ENCODE measurements at regions not wholly inside any gene's neighbourhood (a gene's known extent, or its start where the extent isn't known, plus 50 kb on each side); places are given as distances from the start of the nearest gene placed in this dataset.

GRCh38 chr5:63697811-63698210, 264.4 kb downstream of the HTR1A start:
- CTCF ChIA-PET: interaction anchor here (0.7 kb wide), 1 partner anchor 773 kb away, joined by 4 read pairs; no protein-coding TSS in a partner anchor
- H3K27ac ChIP-seq: no peak overlapping the region
- no peak for DNase-seq (ENCODE audit: low spot score)
- no peak for TF ChIP-seq CTCF (conservative IDR thresholded peaks at IDR 0.05; ENCODE audit: low read depth)
- POLR2A ChIA-PET (ENCODE audit: low non-redundant PET): no interaction called here

- POLR2A ChIA-PET (ENCODE audit: low non-redundant PET): no interaction called here
- TF ChIP-seq CTCF (conservative IDR thresholded peaks at IDR 0.05; ENCODE audit: low read depth): no peak
- CTCF ChIA-PET: no interaction called here
- no peak for DNase-seq (ENCODE audit: low spot score)
- no peak overlapping the region for H3K27ac ChIP-seq
These were observed 271.7 kb downstream of the HTR1A start for GRCh38 chr5:63690546-63690945.

GRCh38 chr5:63687854-63688516, 274.3 kb downstream of the HTR1A start:
- ChIA-PET POLR2A (ENCODE audit: low non-redundant PET) (no interaction called here), CTCF (no interaction called here)
- no peak for TF ChIP-seq CTCF (conservative IDR thresholded peaks at IDR 0.05; ENCODE audit: low read depth)
- DNase-seq (ENCODE audit: low spot score): no peak
- H3K27ac ChIP-seq: no peak overlapping the region

GRCh38 chr5:63686938-63687337, 275.3 kb downstream of the HTR1A start:
- TF ChIP-seq CTCF (conservative IDR thresholded peaks at IDR 0.05; ENCODE audit: low read depth): no peak
- H3K27ac ChIP-seq: no peak overlapping the region
- CTCF ChIA-PET: no interaction called here
- no peak for DNase-seq (ENCODE audit: low spot score)
- POLR2A ChIA-PET (ENCODE audit: low non-redundant PET): no interaction called here

- no peak for DNase-seq (ENCODE audit: low spot score)
- H3K27ac ChIP-seq: no peak overlapping the region
- POLR2A ChIA-PET (ENCODE audit: low non-redundant PET): no interaction called here
- CTCF ChIA-PET: no interaction called here
- TF ChIP-seq CTCF (conservative IDR thresholded peaks at IDR 0.05; ENCODE audit: low read depth): no peak
These were observed 276.1 kb downstream of the HTR1A start for GRCh38 chr5:63686181-63686580.

GRCh38 chr5:63685454-63685853, 276.8 kb downstream of the HTR1A start:
- CTCF ChIA-PET: no interaction called here
- no peak for DNase-seq (ENCODE audit: low spot score)
- TF ChIP-seq CTCF (conservative IDR thresholded peaks at IDR 0.05; ENCODE audit: low read depth): no peak
- POLR2A ChIA-PET (ENCODE audit: low non-redundant PET): no interaction called here
- no peak overlapping the region for H3K27ac ChIP-seq

All from RWPE1 (cell line).